OCI-M1 (cell line): ENCODE measurements at regions not wholly inside any gene's neighbourhood (a gene's known extent, or its start where the extent isn't known, plus 50 kb on each side); places are given as distances from the start of the nearest gene placed in this dataset.

ENCODE experiments used
- DNase-seq: peaks from one replicate; lab custom pipeline; 2025; lab: John Stamatoyannopoulos, UW

- no peak for DNase-seq
These were observed 800.1 kb downstream of the TFAP2A start for GRCh38 chr6:9614778-9615177.

- DNase-seq: no peak
These were observed 802.4 kb downstream of the TFAP2A start for GRCh38 chr6:9612489-9612888.

- DNase-seq: no peak
These were observed 804.1 kb downstream of the TFAP2A start for GRCh38 chr6:9610620-9611415.

GRCh38 chr6:9606435-9607134 is 808.3 kb downstream of the TFAP2A start:
- DNase-seq: no peak

GRCh38 chr6:9594746-9595145 is 820.1 kb downstream of the TFAP2A start:
- no peak for DNase-seq

GRCh38 chr6:9593554-9593953 is 821.3 kb downstream of the TFAP2A start:
- no peak for DNase-seq

GRCh38 chr6:9583753-9584352 is 831.0 kb downstream of the TFAP2A start:
- DNase-seq: no peak

- no peak for DNase-seq
These were observed 833.7 kb downstream of the TFAP2A start for GRCh38 chr6:9581155-9581554.

- DNase-seq: no peak
These were observed 838.4 kb downstream of the TFAP2A start for GRCh38 chr6:9576521-9576920.

- DNase-seq: no peak
These were observed 848.8 kb downstream of the TFAP2A start for GRCh38 chr6:9566096-9566495.

- DNase-seq: peak; percentile 17
These were observed 850.9 kb downstream of the TFAP2A start for GRCh38 chr6:9564021-9564420.

GRCh38 chr6:9563568-9563967 is 851.3 kb downstream of the TFAP2A start:
- DNase-seq: no peak

GRCh38 chr6:9554806-9555205 is 860.1 kb downstream of the TFAP2A start:
- DNase-seq: no peak

- DNase-seq: no peak
These were observed 860.6 kb downstream of the TFAP2A start for GRCh38 chr6:9554323-9554722.

GRCh38 chr6:9553002-9553401 is 861.9 kb downstream of the TFAP2A start:
- no peak for DNase-seq

- DNase-seq: no peak
These were observed 871.2 kb downstream of the TFAP2A start for GRCh38 chr6:9543649-9544048.

GRCh38 chr6:9540534-9541126 is 874.2 kb downstream of the TFAP2A start:
- DNase-seq: peak; percentile 79

GRCh38 chr6:9540126-9540525 is 874.7 kb downstream of the TFAP2A start:
- no peak for DNase-seq

GRCh38 chr6:9539231-9539755 is 875.6 kb downstream of the TFAP2A start:
- no peak for DNase-seq

- no peak for DNase-seq
These were observed 877.5 kb downstream of the TFAP2A start for GRCh38 chr6:9537381-9537780.

GRCh38 chr6:9535106-9535505 is 879.8 kb downstream of the TFAP2A start:
- no peak for DNase-seq
